ENCODE measurements at regions not wholly inside any gene's neighbourhood (a gene's known extent, or its start where the extent isn't known, plus 50 kb on each side); places are given as distances from the start of the nearest gene placed in this dataset.

DNA sequence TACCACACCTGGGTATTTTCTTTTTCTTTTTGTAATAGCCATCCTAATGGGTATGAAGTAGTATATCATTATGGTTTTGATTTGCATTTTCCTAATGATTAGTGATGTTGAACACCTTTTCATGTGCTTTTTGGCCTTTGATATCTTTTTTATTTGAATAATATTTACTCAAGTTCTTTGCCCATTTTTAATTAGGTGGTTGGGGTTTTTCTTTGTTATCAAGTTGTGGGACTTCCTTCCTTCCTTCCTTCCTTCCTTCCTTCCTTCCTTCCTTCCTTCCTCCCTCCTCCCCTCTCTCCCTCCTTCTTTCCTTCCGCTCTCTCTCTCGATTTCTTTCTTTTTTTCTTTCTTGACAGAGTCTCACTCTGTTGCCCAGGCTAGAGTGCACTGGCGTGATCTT, 75.0 kb upstream of the PDGFD start (continued):
- no peak for TF ChIP-seq CHD7 (IDR thresholded peaks at IDR 0.05; ENCODE audit: insufficient replicate concordance, low read length)
- TF ChIP-seq TAF7 (optimal IDR thresholded peaks at IDR 0.05; ENCODE audit: borderline replicate concordance, low read depth, low read length): no peak
- TF ChIP-seq, protein P1, sequence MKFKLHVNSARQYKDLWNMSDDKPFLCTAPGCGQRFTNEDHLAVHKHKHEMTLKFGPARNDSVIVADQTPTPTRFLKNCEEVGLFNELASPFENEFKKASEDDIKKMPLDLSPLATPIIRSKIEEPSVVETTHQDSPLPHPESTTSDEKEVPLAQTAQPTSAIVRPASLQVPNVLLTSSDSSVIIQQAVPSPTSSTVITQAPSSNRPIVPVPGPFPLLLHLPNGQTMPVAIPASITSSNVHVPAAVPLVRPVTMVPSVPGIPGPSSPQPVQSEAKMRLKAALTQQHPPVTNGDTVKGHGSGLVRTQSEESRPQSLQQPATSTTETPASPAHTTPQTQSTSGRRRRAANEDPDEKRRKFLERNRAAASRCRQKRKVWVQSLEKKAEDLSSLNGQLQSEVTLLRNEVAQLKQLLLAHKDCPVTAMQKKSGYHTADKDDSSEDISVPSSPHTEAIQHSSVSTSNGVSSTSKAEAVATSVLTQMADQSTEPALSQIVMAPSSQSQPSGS (IDR thresholded peaks at IDR 0.05; ENCODE audit: low read length): no peak

Measured in H1 (cell line).